ENCODE measurements at regions not wholly inside any gene's neighbourhood (a gene's known extent, or its start where the extent isn't known, plus 50 kb on each side); places are given as distances from the start of the nearest gene placed in this dataset.

DNA sequence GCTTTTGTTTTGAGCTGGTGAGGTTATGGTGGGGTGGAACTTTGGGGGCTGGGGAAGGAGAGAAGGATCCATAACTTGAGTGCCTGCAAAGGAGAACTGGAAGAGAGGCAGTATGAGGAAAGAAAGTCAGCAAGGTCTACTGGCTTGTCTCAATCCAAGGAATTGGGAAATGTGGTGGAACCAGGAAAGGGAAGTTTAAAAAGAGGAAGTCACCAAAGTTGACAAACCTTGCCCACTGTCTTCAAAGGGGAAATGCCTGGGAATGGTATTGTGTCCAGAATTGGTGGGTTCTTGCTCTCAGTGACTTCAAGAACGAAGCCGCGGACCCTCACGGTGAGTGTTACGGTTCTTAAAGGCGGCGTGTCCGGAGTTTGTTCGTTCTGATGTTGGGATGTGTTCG is 304.1 kb upstream of the FAM98A start:
- TF ChIP-seq, protein P1, sequence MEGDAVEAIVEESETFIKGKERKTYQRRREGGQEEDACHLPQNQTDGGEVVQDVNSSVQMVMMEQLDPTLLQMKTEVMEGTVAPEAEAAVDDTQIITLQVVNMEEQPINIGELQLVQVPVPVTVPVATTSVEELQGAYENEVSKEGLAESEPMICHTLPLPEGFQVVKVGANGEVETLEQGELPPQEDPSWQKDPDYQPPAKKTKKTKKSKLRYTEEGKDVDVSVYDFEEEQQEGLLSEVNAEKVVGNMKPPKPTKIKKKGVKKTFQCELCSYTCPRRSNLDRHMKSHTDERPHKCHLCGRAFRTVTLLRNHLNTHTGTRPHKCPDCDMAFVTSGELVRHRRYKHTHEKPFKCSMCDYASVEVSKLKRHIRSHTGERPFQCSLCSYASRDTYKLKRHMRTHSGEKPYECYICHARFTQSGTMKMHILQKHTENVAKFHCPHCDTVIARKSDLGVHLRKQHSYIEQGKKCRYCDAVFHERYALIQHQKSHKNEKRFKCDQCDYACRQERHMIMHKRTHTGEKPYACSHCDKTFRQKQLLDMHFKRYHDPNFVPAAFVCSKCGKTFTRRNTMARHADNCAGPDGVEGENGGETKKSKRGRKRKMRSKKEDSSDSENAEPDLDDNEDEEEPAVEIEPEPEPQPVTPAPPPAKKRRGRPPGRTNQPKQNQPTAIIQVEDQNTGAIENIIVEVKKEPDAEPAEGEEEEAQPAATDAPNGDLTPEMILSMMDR (IDR thresholded peaks at IDR 0.05; ENCODE audit: low read depth, low read length, missing input control), result no peak
- TF ChIP-seq JUND (IDR thresholded peaks at IDR 0.05), result no peak
